NB4 (cell line): ENCODE measurements at regions not wholly inside any gene's neighbourhood (a gene's known extent, or its start where the extent isn't known, plus 50 kb on each side); places are given as distances from the start of the nearest gene placed in this dataset.
"Not testable (repeated sequence)": the region's sequence is repeated elsewhere in the genome, so short reads cannot be mapped to it uniquely, and the experiment has no call there.

Experiments
- DNase-seq: peaks from one replicate; pipeline ENCODE4 v3.0.0; 2010; ENCODE audit warnings: low read depth
- H3K4me3 ChIP-seq: one replicate; pipeline ENCODE4 v1.5.1; 2011; ENCODE audit warnings: mild to moderate bottlenecking, low read depth, low read length, moderate library complexity
- CTCF ChIP-seq: IDR thresholded peaks from one replicate; pipeline ENCODE4 v1.5.1; 2012; ENCODE audit warnings: low read depth, low read length
- MYC ChIP-seq: IDR thresholded peaks from 2 replicates; pipeline ENCODE4 v1.6.1; 2011; ENCODE audit warnings: low read depth, low read length
- POLR2A ChIP-seq: IDR thresholded peaks from 2 replicates; pipeline ENCODE4 v1.6.1; 2011; ENCODE audit warnings: mild to moderate bottlenecking; ENCODE audit not compliant: insufficient read length; ENCODE audit errors: extremely low read depth
- TF ChIP-seq, protein P1 (sequence below): IDR thresholded peaks from 2 replicates; pipeline ENCODE4 v1.6.1; 2011; ENCODE audit warnings: low read depth, low read length

GRCh38 chr12:105477873-105478272 is 147.4 kb downstream of the C12orf75 start:
- TF ChIP-seq CTCF: no peak
- TF ChIP-seq, protein P1, sequence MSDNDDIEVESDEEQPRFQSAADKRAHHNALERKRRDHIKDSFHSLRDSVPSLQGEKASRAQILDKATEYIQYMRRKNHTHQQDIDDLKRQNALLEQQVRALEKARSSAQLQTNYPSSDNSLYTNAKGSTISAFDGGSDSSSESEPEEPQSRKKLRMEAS: no peak
- no peak for TF ChIP-seq POLR2A
- TF ChIP-seq MYC: no peak
- no peak for DNase-seq

GRCh38 chr12:105478788-105479187 is 148.3 kb downstream of the C12orf75 start:
- DNase-seq: not testable (repeated sequence)

More at GRCh38 chr12:105477873-105478272, 147.4 kb downstream of the C12orf75 start:
- H3K4me3 ChIP-seq: no peak overlapping the region

GRCh38 chr12:105479710-105480109 is 149.2 kb downstream of the C12orf75 start:
- DNase-seq: no peak
- H3K4me3 ChIP-seq: no peak overlapping the region
- TF ChIP-seq POLR2A (no peak), MYC (no peak)

More at GRCh38 chr12:105478788-105479187, 148.3 kb downstream of the C12orf75 start:
- not testable (repeated sequence) for H3K4me3 ChIP-seq

DNA sequence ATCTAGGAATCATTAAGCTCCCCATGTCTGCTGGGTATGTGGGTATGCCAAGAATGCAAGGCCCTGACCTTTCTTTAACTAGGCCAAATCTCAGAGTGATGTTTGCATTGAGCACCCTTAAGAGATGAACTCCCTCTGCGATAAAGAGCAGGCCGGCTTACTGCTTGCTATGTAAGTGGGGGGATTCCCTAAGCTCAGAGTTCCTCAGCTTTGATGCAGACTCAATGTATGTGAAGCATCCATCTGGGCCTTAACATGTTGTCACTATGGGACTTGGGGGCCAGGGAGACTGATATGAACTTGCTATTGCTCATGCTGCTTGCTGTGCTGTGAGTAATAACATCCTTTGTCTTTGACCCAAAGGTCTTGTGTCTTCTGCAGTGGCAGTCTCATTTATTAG is 149.7 kb downstream of the C12orf75 start:
- H3K4me3 ChIP-seq: no peak overlapping the region
- DNase-seq: no peak
- no peak for TF ChIP-seq CTCF

DNA sequence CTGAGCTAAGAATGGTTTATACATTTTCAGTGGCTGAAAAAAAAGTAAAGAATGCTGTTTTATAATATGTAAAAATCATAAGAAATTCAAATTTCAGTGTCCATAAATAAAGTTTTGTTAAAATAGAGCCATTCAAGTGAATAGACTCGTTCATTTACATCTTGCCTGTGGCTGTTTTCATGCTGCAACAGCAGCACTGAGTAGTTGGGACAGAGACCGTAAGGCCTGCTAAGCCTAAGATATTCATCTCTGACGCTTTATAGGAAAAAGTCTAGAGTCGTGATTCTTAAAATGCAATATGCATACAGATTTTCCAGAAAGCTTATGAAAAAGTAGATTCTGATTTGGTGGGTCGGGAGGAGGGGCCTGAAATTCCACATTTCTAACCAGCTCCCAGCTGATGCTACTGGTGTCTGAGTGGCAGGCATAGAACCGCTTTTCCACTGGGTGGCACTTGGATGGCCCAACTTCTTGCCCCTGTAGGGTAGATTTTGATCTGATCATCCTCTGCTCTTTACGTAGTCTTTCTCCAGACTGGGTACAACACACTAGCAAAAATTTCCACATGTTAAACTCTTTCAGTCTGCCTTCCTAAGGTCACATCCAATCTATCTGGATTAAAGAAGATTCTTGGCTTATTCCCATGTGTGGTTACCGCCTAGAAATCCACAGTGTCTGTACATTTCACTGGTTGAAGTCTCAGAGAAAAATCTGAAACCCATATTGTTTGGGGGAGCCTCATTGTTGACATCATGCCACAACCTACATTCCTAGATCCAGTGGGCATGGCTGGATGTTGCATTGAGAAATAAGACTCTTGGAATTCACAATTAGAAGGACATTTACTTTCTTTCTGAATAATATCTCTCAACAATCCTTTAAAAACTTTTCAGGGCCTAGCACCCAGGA is 151.2 kb downstream of the C12orf75 start:
- TF ChIP-seq MYC (no peak), CTCF (no peak), POLR2A (no peak)
- TF ChIP-seq, protein P1: no peak
- DNase-seq: no peak
- H3K4me3 ChIP-seq: no peak overlapping the region

DNA sequence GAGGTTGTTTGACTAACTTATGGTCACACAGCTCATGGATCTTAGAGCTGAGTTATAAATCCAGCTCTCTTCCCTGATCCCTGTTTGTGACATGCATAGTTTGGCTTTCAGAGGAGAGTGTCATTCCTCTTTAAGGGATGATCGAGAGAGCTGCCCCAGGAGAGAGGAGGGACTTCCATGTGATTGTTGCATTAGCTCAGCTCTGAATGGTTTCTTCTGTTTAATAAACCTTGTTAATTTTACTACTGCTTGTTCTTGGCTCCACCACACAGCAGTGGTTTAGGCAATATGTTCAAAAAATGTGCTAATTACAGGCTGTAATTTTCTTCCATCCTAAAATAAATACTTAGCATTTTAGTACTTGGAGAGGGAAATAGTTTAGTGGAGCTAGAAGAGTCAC is 152.5 kb downstream of the C12orf75 start:
- no peak for DNase-seq
- no peak for TF ChIP-seq MYC
- TF ChIP-seq, protein P1: no peak
- no peak for TF ChIP-seq POLR2A
- no peak for TF ChIP-seq CTCF
- H3K4me3 ChIP-seq: no peak overlapping the region

- H3K4me3 ChIP-seq: no peak overlapping the region
- no peak for TF ChIP-seq POLR2A
- TF ChIP-seq MYC: no peak
- no peak for TF ChIP-seq CTCF
- TF ChIP-seq, protein P1: no peak
Observed at GRCh38 chr12:105483691-105484090, 153.2 kb downstream of the C12orf75 start.

More at GRCh38 chr12:105483691-105484090, 153.2 kb downstream of the C12orf75 start:
- DNase-seq: no peak
